Stomach (tissue), 8 donors: ENCODE measurements at regions not wholly inside any gene's neighbourhood (a gene's known extent, or its start where the extent isn't known, plus 50 kb on each side); places are given as distances from the start of the nearest gene placed in this dataset.

ENCODE experiments used
- DNase-seq, 2 donors: peaks; one replicate each; pipeline versions ENCODE4 v3.0.0 to v3.0.0-alpha.2; 2013 to 2019
- H3K27ac ChIP-seq, 5 donors: fragments of 200-600 bp in 4 of 5; sonication (generic) in 4 of 5; one replicate each; pipeline ENCODE4 v1.5.1; 2013 to 2019; ENCODE audit warnings: mild to moderate bottlenecking in 1 of 5, moderate library complexity in 1 of 5
- H3K27me3 ChIP-seq, 3 donors: fragments of 200-600 bp; sonication (generic); one replicate each; pipeline ENCODE4 v1.5.1; 2017 to 2019; ENCODE audit warnings: mixed run types in 1 of 3
- H3K36me3 ChIP-seq, 4 donors: fragments of 200-600 bp; sonication (generic); 1 replicate in 3 of 4; 2 replicates in 1 of 4; pipeline ENCODE4 v1.5.1; 2016 to 2019
- H3K4me1 ChIP-seq, 4 donors: fragments of 200-600 bp; sonication (generic); one replicate each; pipeline ENCODE4 v1.5.1; 2016 to 2019
- H3K4me3 ChIP-seq, 4 donors: fragments of 200-600 bp; sonication (generic) in 3 of 4; one replicate each; pipeline ENCODE4 v1.5.1; 2016 to 2019; ENCODE audit warnings: mild to moderate bottlenecking in 1 of 4
- H3K9me3 ChIP-seq, 4 donors: fragments of 200-600 bp; sonication (generic); one replicate each; pipeline ENCODE4 v1.5.1; 2016 to 2019
- CTCF ChIP-seq, 7 experiments: fragments of 450-650 bp in 4 of 7; fragments of 200-600 bp in 3 of 7; sonication (generic) in 3 of 7; IDR thresholded peaks; one replicate each; pipeline ENCODE4 v1.5.1; 2016 to 2019; ENCODE audit warnings: antibody characterized with exemption in 7 of 7, control low read depth in 2 of 7, mild to moderate bottlenecking in 1 of 7
- EP300 ChIP-seq: sonication (generic); formaldehyde crosslinking; IDR thresholded peaks from one replicate; pipeline ENCODE4 v1.6.1; 2017; ENCODE audit warnings: antibody characterized with exemption
- POLR2A ChIP-seq, 4 donors: fragments of 450-650 bp; IDR thresholded peaks; one replicate each; pipeline ENCODE4 v1.6.1; 2016; ENCODE audit warnings: antibody characterized with exemption in 4 of 4, control low read depth in 2 of 4, mild to moderate bottlenecking in 1 of 4, moderate library complexity in 1 of 4
- POLR2AphosphoS5 ChIP-seq, 3 donors: sonication (generic); formaldehyde crosslinking; IDR thresholded peaks; one replicate each; pipeline ENCODE4 v1.6.1; 2016; ENCODE audit warnings: antibody characterized with exemption in 3 of 3
- WGBS, 5 donors: extraction: QIAGEN DNeasy Blood & Tissue Kit in 3 of 5; methylation state at CpG; one replicate each; pipeline versions ENCODE4 v1.1.5 to v1.1.7; 2013 to 2018; 5-methylcytosine and 5-hydroxymethylcytosine counted together
- intact Hi-C: fragments of 100-400 bp; cut with DNase I; formaldehyde crosslinking; loops from one replicate; pipeline ENCODE4 v1.15.1; 2023; ENCODE audit warnings: low total_unique reads
- donor health status: healthy with polysubstance abuse.
- donor health status: Bipolar disorder and iron deficiency.
- donor health status: healthy.

DNA sequence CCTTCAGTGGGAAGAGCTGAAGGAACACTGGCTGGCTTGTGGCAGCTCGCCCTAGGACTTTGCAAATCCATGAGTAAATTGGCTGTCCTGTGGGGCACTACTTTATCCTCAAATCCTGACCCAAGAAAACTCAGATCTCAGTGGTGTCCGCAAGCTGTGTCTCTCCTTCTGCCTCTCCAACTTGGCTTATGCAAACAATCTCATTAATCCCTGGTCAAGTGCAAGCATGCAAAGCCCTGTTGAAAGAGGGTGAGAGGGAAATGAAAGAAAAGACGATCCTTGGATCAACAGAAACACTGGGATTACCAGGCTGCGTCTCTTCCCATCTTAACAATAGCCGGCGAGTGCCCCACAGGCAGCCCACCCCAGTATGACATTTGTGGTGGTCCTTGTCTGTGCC lies 901.6 kb downstream of the BCL11B start:
- DNase-seq: no peak
- Histone ChIP-seq H3K4me1 (no peaks in the 10 kb centered on the region), H3K4me3 (no peak overlapping the region), H3K36me3 (no peaks in the 10 kb centered on the region), H3K27ac (no peak overlapping the region), H3K9me3 (peaks cover 0 to 4% (median 0%) of the 10 kb centered on the region in 4 donors), H3K27me3 (no peaks in the 10 kb centered on the region)
- TF ChIP-seq POLR2A (IDR thresholded peaks at IDR 0.05) (no peak), CTCF (IDR thresholded peaks at IDR 0.05) (no peak), EP300 (no peak), POLR2AphosphoS5 (IDR thresholded peaks at IDR 0.05) (no peak)
- intact Hi-C loops: no loop called here
- WGBS, 5 donors: 40 to 58% (median 47%) methylated on average over 6 of the region's 6 CpGs

GRCh38 chr14:98371141-98371540 lies 900.9 kb downstream of the BCL11B start:
- Histone ChIP-seq H3K36me3 (no peaks in the 10 kb centered on the region), H3K4me1 (no peaks in the 10 kb centered on the region), H3K27me3 (no peaks in the 10 kb centered on the region), H3K9me3 (peaks cover 0 to 4% (median 0%) of the 10 kb centered on the region in 4 donors), H3K27ac (no peak overlapping the region), H3K4me3 (no peak overlapping the region)
- TF ChIP-seq CTCF (IDR thresholded peaks at IDR 0.05) (no peak), POLR2A (IDR thresholded peaks at IDR 0.05) (no peak), EP300 (no peak), POLR2AphosphoS5 (IDR thresholded peaks at IDR 0.05) (no peak)
- intact Hi-C loops: no loop called here
- 65 to 75% (median 72%) methylated on average over 4 of the region's 4 CpGs for WGBS, 5 donors
- DNase-seq: no peak

DNA sequence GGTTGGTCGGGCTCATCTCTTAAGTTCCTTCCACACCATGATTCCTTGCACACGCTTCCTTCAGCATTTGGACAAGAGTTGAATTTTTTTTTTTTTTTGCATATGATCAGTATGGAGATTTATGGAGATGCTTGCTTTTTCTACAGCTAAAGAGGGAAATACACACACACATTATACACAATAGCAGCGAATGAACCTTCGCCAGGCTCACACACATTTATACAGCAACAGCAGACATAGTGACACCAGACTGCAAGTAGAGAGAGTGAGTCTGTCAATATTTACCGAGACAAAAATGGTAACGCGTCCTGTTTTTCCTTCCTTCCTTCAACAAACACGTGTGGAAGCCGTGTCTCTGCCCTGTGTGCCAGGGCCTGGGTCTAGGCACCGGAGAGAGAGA lies 897.9 kb downstream of the BCL11B start:
- H3K36me3 ChIP-seq: no peaks in the 10 kb centered on the region
- H3K9me3 ChIP-seq: peaks cover 0 to 5% (median under 1%) of the 10 kb centered on the region in 4 donors
- no peaks in the 10 kb centered on the region for H3K4me1 ChIP-seq
- no peak for DNase-seq
- H3K27ac ChIP-seq: no peak overlapping the region
- no peak overlapping the region for H3K4me3 ChIP-seq
- H3K27me3 ChIP-seq: no peaks in the 10 kb centered on the region
- WGBS, 5 donors: 59 to 72% (median 64%) methylated on average over 10 of the region's 10 CpGs
- intact Hi-C loops: no loop called here
- TF ChIP-seq CTCF (IDR thresholded peaks at IDR 0.05) (no peak), POLR2A (IDR thresholded peaks at IDR 0.05) (no peak), POLR2AphosphoS5 (IDR thresholded peaks at IDR 0.05) (no peak), EP300 (no peak)

DNA sequence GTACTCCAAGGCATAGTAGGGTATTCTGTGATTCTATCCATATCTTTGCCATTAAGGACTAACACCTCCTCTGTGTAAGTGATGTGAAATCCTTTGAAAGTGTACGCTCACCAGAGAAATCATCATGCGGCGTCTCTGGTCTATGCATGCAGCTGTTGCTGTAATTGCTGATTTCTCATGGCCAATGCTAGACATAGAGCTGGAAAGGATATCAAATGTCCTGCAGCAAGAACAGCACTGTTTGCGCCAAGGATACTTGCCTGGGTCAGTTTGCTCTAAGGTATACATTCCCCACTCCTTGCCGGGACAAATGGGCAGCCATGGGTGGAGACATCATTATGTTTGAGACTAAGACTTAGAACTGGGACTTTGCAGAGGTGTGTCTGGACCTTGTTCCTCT lies 896.4 kb downstream of the BCL11B start:
- DNase-seq: no peak
- H3K9me3 ChIP-seq: peaks cover 0 to 5% (median 0%) of the 10 kb centered on the region in 4 donors
- TF ChIP-seq POLR2A (IDR thresholded peaks at IDR 0.05): no peak
- TF ChIP-seq EP300: no peak
- no peak for TF ChIP-seq CTCF (IDR thresholded peaks at IDR 0.05)
- no peak for TF ChIP-seq POLR2AphosphoS5 (IDR thresholded peaks at IDR 0.05)
- intact Hi-C loops: no loop called here
- H3K27me3 ChIP-seq: no peaks in the 10 kb centered on the region
- 82 to 98% (median 93%) methylated on average over 4 to 5 of the region's 5 CpGs for WGBS, 5 donors
- H3K27ac ChIP-seq: no peak overlapping the region
- no peak overlapping the region for H3K4me3 ChIP-seq
- no peaks in the 10 kb centered on the region for H3K4me1 ChIP-seq
- no peaks in the 10 kb centered on the region for H3K36me3 ChIP-seq
